HCT116 (cell line): ENCODE measurements at regions not wholly inside any gene's neighbourhood (a gene's known extent, or its start where the extent isn't known, plus 50 kb on each side); places are given as distances from the start of the nearest gene placed in this dataset.
"Not testable (repeated sequence)": the region's sequence is repeated elsewhere in the genome, so short reads cannot be mapped to it uniquely, and the experiment has no call there.

Experiments used
- ATAC-seq: fragments of 200-7000 bp; cut with Tn5 transposase; 2 replicates; pipeline ENCODE4 v1.9.1; 2020; ENCODE audit warnings: mild to moderate bottlenecking, moderate library complexity
- BruUV-seq: library from RNA; stranded (reverse); fragments of 400-500 nt; replicated peaks from 2 replicates; lab custom pipeline; 2021; lab: Mats Ljungman, UMichigan
- CTCF ChIA-PET: fragments of 300-600 bp; sonication (Branson Sonifier 250); formaldehyde crosslinking; loops from one replicate; lab custom pipeline; 2021; ENCODE audit warnings: antibody characterized with exemption; lab: Charles Lee
- POLR2A ChIA-PET: fragments of 300-600, 350-600 bp; sonication (Branson Sonifier 250); formaldehyde crosslinking; loops from one replicate; lab custom pipeline; 2021; ENCODE audit warnings: antibody characterized with exemption; lab: Charles Lee
- RAD21 ChIA-PET, 2 experiments: fragments of 300-600 bp; sonication (Branson Sonifier 250); formaldehyde crosslinking; loops; one replicate each; lab custom pipeline; 2023; ENCODE audit warnings: low total read pairs in 2 of 2; ENCODE audit not compliant: uncharacterized antibody in 2 of 2, unreplicated experiment in 2 of 2, low non-redundant PET in 1 of 2; lab: Charles Lee
- DNase-seq: peaks from one replicate; pipeline ENCODE4 v3.0.0-alpha.2; 2010; ENCODE audit warnings: low read depth, low spot score
- H2AFZ ChIP-seq: fragments of 200-600 bp; shearing (Covaris generic), sonication (generic); 2 replicates; pipeline ENCODE4 v1.6.1; 2017; ENCODE audit warnings: low read depth, mixed run types, mixed read lengths, antibody characterized with exemption, low read length; ENCODE audit not compliant: poor library complexity, severe bottlenecking
- H3K27ac ChIP-seq: 2 replicates; pipeline ENCODE4 v1.5.1; 2012; ENCODE audit warnings: low read depth, low read length
- H3K27me3 ChIP-seq: fragments of 200-600 bp; sonication (generic); 2 replicates; pipeline ENCODE4 v1.6.1; 2016; ENCODE audit warnings: mixed run types, low read length, mixed read lengths; ENCODE audit not compliant: insufficient read depth
- H3K36me3 ChIP-seq, 2 experiments: fragments of 200-500 bp in 1 of 2; fragments of 200-600 bp in 1 of 2; sonication (Bioruptor generic) in 1 of 2; sonication (generic) in 1 of 2; 2 replicates each; pipeline versions ENCODE4 v1.5.1 to v1.6.1; 2014 to 2016; ENCODE audit warnings: low read length in 2 of 2, inconsistent platforms in 1 of 2, mixed read lengths in 1 of 2, mixed run types in 1 of 2; ENCODE audit not compliant: insufficient read depth in 2 of 2, control insufficient read depth in 1 of 2
- H3K4me1 ChIP-seq, 2 experiments: fragments of 200-600 bp in 1 of 2; sonication (generic) in 1 of 2; 2 replicates each; pipeline versions ENCODE4 v1.5.1 to v1.6.1; 2012 to 2017; ENCODE audit warnings: low read length in 2 of 2, inconsistent platforms in 1 of 2, mild to moderate bottlenecking in 1 of 2, mixed read lengths in 1 of 2, mixed run types in 1 of 2, moderate library complexity in 1 of 2; ENCODE audit not compliant: insufficient read depth in 2 of 2, control insufficient read depth in 1 of 2
- H3K4me2 ChIP-seq: fragments of 200-600 bp; sonication (generic); 2 replicates; pipeline ENCODE4 v1.6.1; 2017; ENCODE audit warnings: mixed run types, low read length, mixed read lengths
- H3K4me3 ChIP-seq, 2 experiments: fragments of 200-600 bp in 1 of 2; sonication (generic) in 1 of 2; replicated peaks in 1 of 2; 2 replicates each; pipeline ENCODE4 v1.5.1; 2011 to 2016; ENCODE audit warnings: low read length in 2 of 2, control low read depth in 1 of 2, low read depth in 1 of 2, mild to moderate bottlenecking in 1 of 2, mixed read lengths in 1 of 2, mixed run types in 1 of 2
- H3K79me2 ChIP-seq: fragments of 200-600 bp; sonication (generic); 2 replicates; pipeline ENCODE4 v1.6.1; 2017; ENCODE audit warnings: mild to moderate bottlenecking, mixed run types, low read length, moderate library complexity, mixed read lengths; ENCODE audit not compliant: insufficient read depth
- H3K9ac ChIP-seq: fragments of 200-600 bp; sonication (generic); 2 replicates; pipeline ENCODE4 v1.6.1; 2016; ENCODE audit warnings: low read length, mixed read lengths
- H3K9me2 ChIP-seq: fragments of 200-600 bp; sonication (generic), shearing (Covaris generic); 2 replicates; pipeline ENCODE4 v1.6.1; 2017; ENCODE audit warnings: mixed run types, mild to moderate bottlenecking, moderate library complexity; ENCODE audit not compliant: insufficient read depth
- H3K9me3 ChIP-seq, 2 experiments: fragments of 200-500 bp in 1 of 2; fragments of 200-600 bp in 1 of 2; sonication (Bioruptor generic) in 1 of 2; sonication (generic) in 1 of 2; 2 replicates each; pipeline ENCODE4 v1.6.1; 2014 to 2017; ENCODE audit warnings: low read length in 2 of 2, mixed read lengths in 2 of 2, inconsistent platforms in 1 of 2, low read depth in 1 of 2, mild to moderate bottlenecking in 1 of 2, mixed run types in 1 of 2, moderate library complexity in 1 of 2; ENCODE audit not compliant: control insufficient read depth in 1 of 2, insufficient read depth in 1 of 2
- H4K20me1 ChIP-seq: fragments of 200-600 bp; sonication (generic), shearing (Covaris generic); 2 replicates; pipeline ENCODE4 v1.6.1; 2017; ENCODE audit warnings: mixed run types, mild to moderate bottlenecking, moderate library complexity; ENCODE audit not compliant: insufficient read depth
- CBX3 ChIP-seq: IDR thresholded peaks from 2 replicates; pipeline ENCODE4 v1.6.1; 2012; ENCODE audit warnings: low read depth
- EGR1 ChIP-seq: IDR thresholded peaks from 2 replicates; pipeline ENCODE4 v1.6.1; 2012; ENCODE audit warnings: low read depth
- EZH2 ChIP-seq: fragments of 200-600 bp; sonication (generic); IDR thresholded peaks from 2 replicates; pipeline ENCODE4 v1.6.1; 2017; ENCODE audit warnings: antibody characterized with exemption, mixed run types
- FOSL1 ChIP-seq: IDR thresholded peaks from 2 replicates; pipeline ENCODE4 v1.6.1; 2012; ENCODE audit warnings: low read depth
- POLR2A ChIP-seq: IDR thresholded peaks from 2 replicates; pipeline ENCODE4 v1.7.0; 2011; ENCODE audit warnings: borderline replicate concordance; ENCODE audit not compliant: insufficient read depth, insufficient read length; ENCODE audit errors: extremely low read depth
- RAD21 ChIP-seq: IDR thresholded peaks from 2 replicates; pipeline ENCODE4 v1.6.1; 2012; ENCODE audit warnings: low read depth, mild to moderate bottlenecking
- SIN3A ChIP-seq: IDR thresholded peaks from 2 replicates; pipeline ENCODE4 v1.6.1; 2012; ENCODE audit warnings: low read depth
- SP1 ChIP-seq: IDR thresholded peaks from 2 replicates; pipeline ENCODE4 v1.6.1; 2012; ENCODE audit warnings: low read depth
- SRF ChIP-seq: IDR thresholded peaks from 2 replicates; pipeline ENCODE4 v1.6.1; 2012; ENCODE audit warnings: low read depth
- ZFX ChIP-seq: fragments of 450-650 bp; IDR thresholded peaks from 2 replicates; pipeline ENCODE4 v1.6.1; 2017
- intact Hi-C: fragments of 100-400 bp; cut with micrococcal nuclease; formaldehyde crosslinking; loops from 2 replicates; pipeline ENCODE4 v1.10.0; 2022
- TF ChIP-seq, protein P1 (sequence below): IDR thresholded peaks from 2 replicates; pipeline ENCODE4 v1.6.1; 2012
- TF ChIP-seq, protein P2 (sequence below), 3 experiments: fragments of 200-600 bp in 1 of 3; sonication (generic) in 1 of 3; IDR thresholded peaks in 2 of 3; conservative IDR thresholded peaks in 1 of 3; 2 replicates each; pipeline ENCODE4 v1.5.1; 2012 to 2017; ENCODE audit warnings: low read depth in 2 of 3, low read length in 2 of 3, antibody characterized with exemption in 1 of 3, borderline replicate concordance in 1 of 3, control low read depth in 1 of 3, mild to moderate bottlenecking in 1 of 3, mixed read lengths in 1 of 3, mixed run types in 1 of 3, moderate library complexity in 1 of 3; ENCODE audit not compliant: insufficient read depth in 1 of 3
- TF ChIP-seq, protein P3 (sequence below): IDR thresholded peaks from 2 replicates; pipeline ENCODE4 v1.6.1; 2011; ENCODE audit warnings: mild to moderate bottlenecking, low read length, moderate library complexity; ENCODE audit not compliant: insufficient replicate concordance; ENCODE audit errors: extremely low read depth

DNA sequence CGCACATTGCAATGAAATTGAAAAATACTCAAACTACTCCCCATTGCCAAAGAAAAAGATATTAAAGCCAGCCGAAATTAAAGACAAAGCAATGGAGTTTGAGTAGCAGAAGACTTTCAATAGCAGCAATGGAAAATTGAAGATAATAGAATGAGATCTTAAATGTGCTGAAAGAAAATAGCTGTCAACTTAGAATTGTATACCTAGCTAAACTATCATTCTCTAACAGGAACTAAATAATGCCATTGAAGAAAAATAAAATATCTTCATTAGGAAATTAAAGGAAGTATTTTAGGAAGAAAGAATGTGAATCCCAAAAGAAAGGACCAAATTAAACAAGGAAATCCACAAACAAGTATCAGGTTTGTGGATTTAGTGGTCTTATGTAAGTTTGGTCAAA lies 165.6 kb downstream of the USP31 start (continued):
- TF ChIP-seq SRF (no peak), SIN3A (no peak)
- TF ChIP-seq, protein P1, sequence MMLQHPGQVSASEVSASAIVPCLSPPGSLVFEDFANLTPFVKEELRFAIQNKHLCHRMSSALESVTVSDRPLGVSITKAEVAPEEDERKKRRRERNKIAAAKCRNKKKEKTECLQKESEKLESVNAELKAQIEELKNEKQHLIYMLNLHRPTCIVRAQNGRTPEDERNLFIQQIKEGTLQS = no peak
- TF ChIP-seq, protein P2, sequence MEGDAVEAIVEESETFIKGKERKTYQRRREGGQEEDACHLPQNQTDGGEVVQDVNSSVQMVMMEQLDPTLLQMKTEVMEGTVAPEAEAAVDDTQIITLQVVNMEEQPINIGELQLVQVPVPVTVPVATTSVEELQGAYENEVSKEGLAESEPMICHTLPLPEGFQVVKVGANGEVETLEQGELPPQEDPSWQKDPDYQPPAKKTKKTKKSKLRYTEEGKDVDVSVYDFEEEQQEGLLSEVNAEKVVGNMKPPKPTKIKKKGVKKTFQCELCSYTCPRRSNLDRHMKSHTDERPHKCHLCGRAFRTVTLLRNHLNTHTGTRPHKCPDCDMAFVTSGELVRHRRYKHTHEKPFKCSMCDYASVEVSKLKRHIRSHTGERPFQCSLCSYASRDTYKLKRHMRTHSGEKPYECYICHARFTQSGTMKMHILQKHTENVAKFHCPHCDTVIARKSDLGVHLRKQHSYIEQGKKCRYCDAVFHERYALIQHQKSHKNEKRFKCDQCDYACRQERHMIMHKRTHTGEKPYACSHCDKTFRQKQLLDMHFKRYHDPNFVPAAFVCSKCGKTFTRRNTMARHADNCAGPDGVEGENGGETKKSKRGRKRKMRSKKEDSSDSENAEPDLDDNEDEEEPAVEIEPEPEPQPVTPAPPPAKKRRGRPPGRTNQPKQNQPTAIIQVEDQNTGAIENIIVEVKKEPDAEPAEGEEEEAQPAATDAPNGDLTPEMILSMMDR (IDR thresholded peaks at IDR 0.05 in 2 of 3, conservative IDR thresholded peaks at IDR 0.05 in 1 of 3; ENCODE audit: borderline replicate concordance in 1 of 3, insufficient read depth in 1 of 3, low read depth in 2 of 3, low read length in 2 of 3) = no peak

DNA sequence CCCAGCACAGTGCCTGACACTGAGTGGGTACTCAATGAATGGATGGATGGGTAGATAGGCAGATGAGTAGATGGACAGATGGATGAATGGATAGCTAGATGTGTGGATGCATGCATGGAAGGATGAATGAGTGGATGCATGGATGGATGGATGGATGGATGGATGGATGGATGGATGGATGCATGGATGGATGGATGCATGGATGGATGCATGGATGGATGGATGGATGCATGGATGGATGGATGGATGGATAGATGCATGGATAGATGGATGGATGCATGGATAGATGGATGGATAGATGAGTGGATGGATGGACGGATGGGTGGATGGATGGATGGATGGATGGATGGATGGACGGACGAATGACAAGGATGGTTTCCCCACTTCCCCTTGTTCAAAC lies 166.6 kb downstream of the HS3ST2 start:
- intact Hi-C loops, BruUV-seq, RAD21 ChIA-PET, H3K9me2 ChIP-seq, H3K4me2 ChIP-seq, H3K79me2 ChIP-seq, H3K4me3 ChIP-seq, ATAC-seq, H3K9ac ChIP-seq, H4K20me1 ChIP-seq, H3K27ac ChIP-seq, H2AFZ ChIP-seq, POLR2A ChIA-PET, DNase-seq, H3K4me1 ChIP-seq, CTCF ChIA-PET, H3K36me3 ChIP-seq: not testable (repeated sequence)
- peaks cover 0 to 19% of the 10 kb centered on the region in 2 experiments; a peak in 2 of 4 replicates for H3K9me3 ChIP-seq
- peaks cover 13% of the 10 kb centered on the region for H3K27me3 ChIP-seq

DNA sequence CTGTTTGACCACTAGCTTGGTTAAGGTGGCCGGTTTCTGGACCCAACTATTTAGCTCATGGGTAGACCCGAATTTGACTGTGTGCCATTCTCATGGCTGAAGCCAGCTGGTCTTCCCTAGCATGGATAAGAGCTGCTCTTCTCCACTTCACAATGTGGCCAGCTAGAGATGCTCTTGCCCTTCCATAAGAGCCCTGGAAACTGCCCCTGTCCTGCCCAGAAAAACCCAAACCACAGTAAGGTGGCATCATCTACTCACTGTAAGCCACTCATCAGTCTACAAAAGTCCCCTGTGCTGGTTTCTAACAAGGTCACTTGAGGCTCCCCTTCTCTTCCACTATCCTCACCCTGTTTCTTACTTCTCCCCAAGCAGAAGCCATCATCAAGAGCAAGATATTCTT lies 165.1 kb downstream of the HS3ST2 start:
- ATAC-seq = no peak
- Histone ChIP-seq H4K20me1 (no peaks in the 10 kb centered on the region), H3K9me2 (no peaks in the 10 kb centered on the region), H3K4me3 (no peak overlapping the region), H3K9ac (no peak overlapping the region), H3K36me3 (no peaks in the 10 kb centered on the region), H3K27me3 (peaks cover 15% of the 10 kb centered on the region), H3K27ac (no peak overlapping the region), H3K4me2 (no peak overlapping the region), H3K9me3 (peaks cover 0 to 14% of the 10 kb centered on the region in 2 experiments; a peak in 2 of 4 replicates), H3K79me2 (no peaks in the 10 kb centered on the region), H3K4me1 (no peaks in the 10 kb centered on the region), H2AFZ (no peak overlapping the region)
- ChIA-PET POLR2A (no interaction called here), RAD21 (no interaction called here), CTCF (no interaction called here)
- no peak for DNase-seq
- intact Hi-C loops = no loop called here
- no TSS peak for BruUV-seq
- no peak for TF ChIP-seq SP1
- no peak for TF ChIP-seq CBX3
- no peak for TF ChIP-seq SRF
- TF ChIP-seq, protein P2 (IDR thresholded peaks at IDR 0.05 in 2 of 3, conservative IDR thresholded peaks at IDR 0.05 in 1 of 3; ENCODE audit: borderline replicate concordance in 1 of 3, insufficient read depth in 1 of 3, low read depth in 2 of 3, low read length in 2 of 3) = no peak
- no peak for TF ChIP-seq POLR2A
- TF ChIP-seq RAD21 = no peak
- TF ChIP-seq, protein P3, sequence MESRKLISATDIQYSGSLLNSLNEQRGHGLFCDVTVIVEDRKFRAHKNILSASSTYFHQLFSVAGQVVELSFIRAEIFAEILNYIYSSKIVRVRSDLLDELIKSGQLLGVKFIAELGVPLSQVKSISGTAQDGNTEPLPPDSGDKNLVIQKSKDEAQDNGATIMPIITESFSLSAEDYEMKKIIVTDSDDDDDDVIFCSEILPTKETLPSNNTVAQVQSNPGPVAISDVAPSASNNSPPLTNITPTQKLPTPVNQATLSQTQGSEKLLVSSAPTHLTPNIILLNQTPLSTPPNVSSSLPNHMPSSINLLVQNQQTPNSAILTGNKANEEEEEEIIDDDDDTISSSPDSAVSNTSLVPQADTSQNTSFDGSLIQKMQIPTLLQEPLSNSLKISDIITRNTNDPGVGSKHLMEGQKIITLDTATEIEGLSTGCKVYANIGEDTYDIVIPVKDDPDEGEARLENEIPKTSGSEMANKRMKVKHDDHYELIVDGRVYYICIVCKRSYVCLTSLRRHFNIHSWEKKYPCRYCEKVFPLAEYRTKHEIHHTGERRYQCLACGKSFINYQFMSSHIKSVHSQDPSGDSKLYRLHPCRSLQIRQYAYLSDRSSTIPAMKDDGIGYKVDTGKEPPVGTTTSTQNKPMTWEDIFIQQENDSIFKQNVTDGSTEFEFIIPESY = no peak
- TF ChIP-seq EZH2 = no peak
- TF ChIP-seq EGR1 = no peak
- no peak for TF ChIP-seq FOSL1
- no peak for TF ChIP-seq SIN3A
- no peak for TF ChIP-seq ZFX
